AG10803 (cell line): ENCODE measurements at regions not wholly inside any gene's neighbourhood (a gene's known extent, or its start where the extent isn't known, plus 50 kb on each side); places are given as distances from the start of the nearest gene placed in this dataset.

Experiments used
- DNase-seq: peaks from one replicate; pipeline ENCODE4 v3.0.0; 2010; ENCODE audit warnings: low read depth
- H3K4me3 ChIP-seq: 2 replicates; pipeline ENCODE4 v1.5.1; 2011; ENCODE audit warnings: mild to moderate bottlenecking, low read length, control low read depth
- CTCF ChIP-seq: conservative IDR thresholded peaks from 2 replicates; pipeline ENCODE4 v1.5.1; 2011; ENCODE audit warnings: mild to moderate bottlenecking, low read length, control low read depth, inconsistent platforms

- no peak for DNase-seq
- no peak for TF ChIP-seq CTCF
- no peak overlapping the region for H3K4me3 ChIP-seq
These were observed 252.1 kb upstream of the PEX5L start for GRCh38 chr3:180288816-180289215.

- H3K4me3 ChIP-seq = no peak overlapping the region
- no peak for DNase-seq
- TF ChIP-seq CTCF = no peak
These were observed 253.6 kb upstream of the PEX5L start for GRCh38 chr3:180290300-180290699.

GRCh38 chr3:180294282-180295027, 257.7 kb upstream of the PEX5L start:
- TF ChIP-seq CTCF = no peak
- DNase-seq = no peak
- no peak overlapping the region for H3K4me3 ChIP-seq

- no peak overlapping the region for H3K4me3 ChIP-seq
- TF ChIP-seq CTCF = no peak
- no peak for DNase-seq
These were observed 259.1 kb upstream of the PEX5L start for GRCh38 chr3:180295811-180296210.

- H3K4me3 ChIP-seq = no peak overlapping the region
- DNase-seq = no peak
- TF ChIP-seq CTCF = no peak
These were observed 260.2 kb upstream of the PEX5L start for GRCh38 chr3:180296971-180297370.

- TF ChIP-seq CTCF = no peak
- no peak for DNase-seq
- no peak overlapping the region for H3K4me3 ChIP-seq
These were observed 269.4 kb upstream of the PEX5L start for GRCh38 chr3:180306155-180306554.

- no peak overlapping the region for H3K4me3 ChIP-seq
- no peak for TF ChIP-seq CTCF
- DNase-seq = peak; percentile 56
These were observed 270.0 kb upstream of the PEX5L start for GRCh38 chr3:180306691-180307090.
